Activated CD4-positive, CD25-positive, alpha-beta regulatory T cell treated with anti-CD3 and anti-CD28 coated beads, Interleukin-2, amount 50 U/mL, for 24 hours (primary cell): ENCODE measurements at regions not wholly inside any gene's neighbourhood (a gene's known extent, or its start where the extent isn't known, plus 50 kb on each side); places are given as distances from the start of the nearest gene placed in this dataset.
"Not testable (repeated sequence)": the region's sequence is repeated elsewhere in the genome, so short reads cannot be mapped to it uniquely, and the experiment has no call there.

Source experiments
- ATAC-seq, 2 donors: fragments of 150-1000 bp; cut with Tn5 transposase; one replicate each; pipeline ENCODE4 v1.10.0; 2021; ENCODE audit warnings: mild to moderate bottlenecking in 1 of 2, moderate library complexity in 1 of 2

- no peak for ATAC-seq
These were observed 896.9 kb downstream of the IGSF11 start for GRCh38 chr3:118137778-118138177.

DNA sequence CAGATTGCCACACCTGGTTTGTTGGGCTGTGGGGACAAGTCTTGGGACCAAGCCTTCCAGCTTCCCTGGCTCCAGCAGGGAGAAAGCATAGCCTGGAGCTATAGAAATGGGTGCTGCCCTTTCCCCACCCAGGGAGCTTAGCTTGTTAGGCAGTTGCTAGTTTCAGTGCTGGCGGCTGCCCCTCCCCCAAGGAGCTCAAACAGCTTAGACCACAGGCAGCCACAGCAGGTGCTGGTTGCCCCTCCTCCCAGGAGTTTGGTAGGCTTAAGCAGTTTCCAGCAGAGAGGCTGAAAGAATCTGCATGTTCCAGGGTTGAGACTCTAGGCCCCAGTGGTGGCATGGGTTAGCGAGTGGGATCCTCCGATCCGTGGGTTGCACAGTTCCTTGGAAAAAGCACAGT, 889.7 kb downstream of the IGSF11 start:
- ATAC-seq, result no peak

- no peak for ATAC-seq
These were observed 887.8 kb downstream of the IGSF11 start for GRCh38 chr3:118146658-118147375.

DNA sequence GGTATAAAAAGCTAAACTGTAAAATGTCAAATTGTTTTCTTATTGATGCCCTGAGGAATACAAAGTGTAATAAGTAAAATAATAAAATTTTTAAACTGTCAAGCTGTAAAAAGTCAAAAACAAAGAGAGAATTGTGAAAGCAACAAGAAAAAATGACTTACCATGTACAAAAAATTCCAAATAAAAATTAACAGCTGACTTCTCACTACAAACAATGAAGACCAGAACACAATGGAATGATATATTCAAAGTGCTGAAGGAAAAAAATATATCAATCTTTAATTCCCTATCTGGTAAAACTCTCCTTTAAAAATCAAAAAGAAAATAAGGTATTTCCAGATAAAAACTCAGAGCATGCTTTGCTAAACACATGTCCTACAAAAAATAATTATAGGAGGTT, 883.5 kb downstream of the IGSF11 start:
- no peak for ATAC-seq

- ATAC-seq, result not testable (repeated sequence)
These were observed 871.7 kb downstream of the IGSF11 start for GRCh38 chr3:118162627-118163588.

- no peak for ATAC-seq
These were observed 869.2 kb downstream of the IGSF11 start for GRCh38 chr3:118165413-118165812.

DNA sequence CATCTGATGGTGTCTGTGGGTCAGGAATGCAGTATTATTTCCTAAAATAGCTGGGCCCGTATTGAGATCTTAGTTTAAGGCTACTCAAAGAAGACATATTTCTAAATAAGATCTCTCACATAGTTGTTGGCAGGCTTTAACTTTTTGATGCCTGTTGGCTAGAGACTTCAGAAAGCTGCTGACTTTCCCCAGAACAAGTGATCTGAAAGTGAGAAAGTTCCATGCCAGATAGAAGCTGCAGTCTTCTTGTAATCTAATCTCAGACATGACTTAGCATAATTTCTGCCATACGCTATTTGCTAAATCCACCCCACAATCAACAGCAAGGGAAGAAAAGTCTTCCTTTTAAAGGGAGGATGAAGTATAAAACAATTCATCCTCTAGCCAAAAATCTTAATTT, 867.1 kb downstream of the IGSF11 start:
- no peak for ATAC-seq

DNA sequence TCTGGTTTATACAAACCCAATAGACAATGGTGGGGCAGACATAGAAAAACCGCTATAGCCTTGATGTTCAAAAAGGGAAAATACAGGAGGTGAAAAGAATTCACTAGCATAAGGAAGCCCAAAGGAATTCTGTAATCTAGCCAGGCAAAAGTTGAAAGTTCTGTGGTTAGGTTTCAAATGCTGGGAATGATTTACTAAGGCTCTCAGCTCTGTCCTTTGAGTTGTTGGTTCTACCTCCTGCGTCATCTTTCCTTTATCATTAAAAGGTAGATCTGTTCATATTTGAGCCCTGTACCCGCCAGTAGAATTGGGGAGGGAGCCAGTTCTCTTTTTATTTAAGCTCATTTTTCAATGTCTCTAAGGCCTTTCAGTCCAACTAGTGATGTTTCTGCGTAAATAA, 866.5 kb downstream of the IGSF11 start:
- no peak for ATAC-seq

GRCh38 chr3:118171236-118171852, 863.3 kb downstream of the IGSF11 start:
- ATAC-seq, result no peak

- no peak for ATAC-seq
These were observed 853.8 kb downstream of the IGSF11 start for GRCh38 chr3:118180853-118181252.

DNA sequence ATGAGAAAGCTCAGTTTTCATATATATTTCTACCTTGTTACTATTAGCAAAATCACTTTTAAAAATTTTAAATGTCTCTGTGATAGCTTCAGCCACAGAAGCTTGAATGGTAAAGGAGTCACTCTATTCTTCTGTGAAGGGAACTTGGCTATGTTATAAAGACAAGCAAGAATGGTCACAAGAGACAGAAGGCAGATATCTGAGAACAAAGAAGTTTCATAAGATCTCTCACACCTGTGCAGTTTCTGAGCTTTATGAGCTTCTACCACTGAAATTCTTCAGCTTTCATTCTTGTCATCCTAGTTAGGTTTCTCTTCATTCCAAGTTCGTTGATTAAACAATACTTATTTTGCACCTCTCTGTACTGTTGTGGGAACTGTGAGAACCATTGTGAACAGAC, 853.4 kb downstream of the IGSF11 start:
- no peak for ATAC-seq

DNA sequence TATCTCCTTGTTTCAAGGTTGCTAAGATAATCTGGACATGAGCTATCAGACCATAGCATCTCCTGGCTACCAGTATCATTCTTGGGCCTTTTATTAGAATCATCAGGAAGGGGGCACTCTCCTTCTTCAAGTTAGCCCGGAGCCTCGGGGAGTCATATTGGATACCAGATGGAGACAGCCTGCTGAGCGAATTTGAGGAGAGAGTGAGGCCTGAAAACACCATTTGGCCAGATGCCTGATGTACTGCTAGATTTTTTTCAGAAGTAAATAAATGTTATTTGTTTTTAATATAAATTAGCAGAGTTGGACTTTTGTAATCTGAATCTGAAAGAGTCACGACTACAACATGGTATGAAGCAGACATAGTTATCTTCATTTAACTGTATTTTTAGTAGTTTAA, 848.6 kb downstream of the IGSF11 start:
- ATAC-seq, result no peak

GRCh38 chr3:118187221-118187620, 847.4 kb downstream of the IGSF11 start:
- no peak for ATAC-seq

DNA sequence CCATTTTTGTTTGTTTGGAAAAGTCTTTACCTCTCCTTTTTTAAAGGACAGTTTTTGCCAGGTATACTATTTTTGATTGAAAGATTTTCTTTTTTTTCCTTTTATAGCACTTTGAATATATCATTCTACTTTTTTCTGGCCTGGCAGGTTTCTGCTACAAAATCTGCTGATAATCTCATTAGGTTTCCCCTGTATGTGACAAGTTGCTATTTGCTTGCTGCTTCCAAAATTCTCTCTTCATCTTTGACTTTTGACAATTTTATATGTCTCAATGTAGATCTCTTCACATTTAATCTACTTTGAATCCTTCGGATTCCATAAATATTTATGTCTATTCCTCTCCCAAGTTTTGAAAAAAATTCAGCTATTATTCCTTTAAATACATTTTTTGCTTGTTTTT, 838.5 kb downstream of the IGSF11 start:
- ATAC-seq, result no peak

DNA sequence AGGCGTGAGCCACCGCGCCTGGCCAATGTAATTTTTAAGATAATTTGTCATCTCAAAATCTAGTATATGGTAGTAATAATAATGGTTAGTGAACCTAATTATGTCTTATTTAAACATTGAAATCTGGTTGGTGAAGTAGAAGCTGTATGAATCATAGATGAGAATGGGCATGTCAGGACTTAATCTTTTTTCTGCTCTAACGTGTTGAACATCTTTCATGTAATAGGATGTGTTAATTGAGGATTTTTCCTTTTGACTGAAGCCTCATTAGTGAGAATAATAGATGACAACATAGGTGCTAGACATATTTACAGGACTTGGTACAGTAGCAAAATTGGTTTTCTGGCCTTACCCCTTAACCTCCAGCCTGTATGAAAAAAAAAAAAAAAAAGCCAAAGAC, 835.6 kb downstream of the IGSF11 start:
- no peak for ATAC-seq

- no peak for ATAC-seq
These were observed 830.5 kb downstream of the IGSF11 start for GRCh38 chr3:118204052-118204656.

GRCh38 chr3:118207271-118207670, 827.4 kb downstream of the IGSF11 start:
- ATAC-seq, result no peak

DNA sequence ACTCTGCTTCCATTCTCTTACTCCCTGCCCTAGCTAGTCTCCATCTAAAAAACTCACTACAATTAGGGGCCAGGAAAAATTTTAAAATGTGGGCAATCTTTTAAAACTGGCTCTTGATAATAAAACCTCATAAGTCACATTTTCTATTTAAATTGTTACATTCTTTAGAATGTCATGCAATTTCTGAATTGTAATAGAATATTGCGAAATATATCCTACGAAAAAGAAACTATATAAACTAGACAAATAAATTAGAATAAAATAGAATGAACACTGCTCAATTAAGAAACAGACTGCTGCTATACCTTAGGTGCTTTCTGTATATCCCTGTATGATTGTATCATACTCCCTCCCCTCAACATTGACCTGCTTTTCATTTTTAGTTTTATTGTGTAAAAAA, 826.0 kb downstream of the IGSF11 start:
- no peak for ATAC-seq

GRCh38 chr3:118213892-118214291, 820.8 kb downstream of the IGSF11 start:
- ATAC-seq, result no peak

- no peak for ATAC-seq
These were observed 808.4 kb downstream of the IGSF11 start for GRCh38 chr3:118226206-118226605.

DNA sequence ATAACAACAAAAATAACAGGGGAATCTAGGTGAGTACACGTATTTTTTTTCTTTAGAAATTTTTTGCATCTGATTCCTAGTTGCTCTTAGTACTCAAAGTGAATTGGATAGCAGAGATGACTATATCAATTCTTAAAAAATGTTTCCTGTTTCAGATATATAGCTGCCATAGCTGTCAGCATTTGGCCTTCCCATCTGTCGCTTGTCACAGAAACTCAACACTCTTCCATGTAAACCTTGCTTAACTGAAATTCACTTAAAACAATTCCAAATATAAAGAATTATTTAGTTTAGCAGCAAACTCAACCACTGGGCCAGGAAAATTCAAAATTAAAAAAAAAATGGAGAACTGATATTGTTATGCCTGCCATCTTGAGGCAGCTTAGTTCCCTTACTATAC, 807.5 kb downstream of the IGSF11 start:
- no peak for ATAC-seq

DNA sequence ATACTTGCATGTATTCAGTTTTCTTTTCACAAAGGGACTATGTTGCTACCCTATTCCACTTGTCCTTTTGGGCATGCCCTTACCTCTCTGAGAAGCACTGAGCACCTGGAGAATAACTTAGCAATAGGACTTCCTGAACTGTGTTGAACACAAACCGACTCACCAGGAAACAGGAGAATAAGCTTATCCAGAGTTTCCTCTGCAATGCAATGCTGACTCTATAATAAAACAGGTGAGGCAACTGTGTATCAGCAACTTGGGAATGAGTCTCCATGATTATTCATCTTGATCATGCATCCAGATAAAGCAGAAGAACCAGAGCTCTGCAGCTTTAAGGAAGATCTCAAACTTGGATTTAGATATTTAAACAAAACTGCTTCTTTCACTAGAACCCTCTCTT, 806.5 kb downstream of the IGSF11 start:
- ATAC-seq, result no peak

- ATAC-seq, result no peak
These were observed 805.5 kb downstream of the IGSF11 start for GRCh38 chr3:118229196-118229595.
